K562 (cell line): ENCODE measurements at regions not wholly inside any gene's neighbourhood (a gene's known extent, or its start where the extent isn't known, plus 50 kb on each side); places are given as distances from the start of the nearest gene placed in this dataset.

Experiments
- ATAC-seq: fragments of 200-7000 bp; cut with Tn5 transposase; 3 replicates; pipeline ENCODE4 v1.9.1; 2020; ENCODE audit warnings: moderate library complexity
- BruUV-seq: library from RNA; stranded (reverse); fragments of 400-500 nt; replicated peaks from 2 replicates; lab custom pipeline; 2021; lab: Mats Ljungman, UMichigan
- CTCF ChIA-PET: fragments of 300-600 bp; formaldehyde crosslinking; extraction: SDS; loops from one replicate; lab custom pipeline; 2021; ENCODE audit warnings: low intra/inter-chr PET ratio; lab: Yijun Ruan, JAX
- POLR2A ChIA-PET: fragments of 300-600, 350-650 bp; sonication (Branson Sonifier 250); formaldehyde crosslinking; extraction: SDS; loops from one replicate; lab custom pipeline; 2021; ENCODE audit warnings: antibody characterized with exemption, inconsistent platforms; lab: Yijun Ruan, JAX
- DNase-seq, 4 experiments: peaks; one replicate each; pipeline versions ENCODE4 v3.0.0 to v3.0.0-alpha.2; 2011 to 2018; ENCODE audit warnings: low spot score in 3 of 4, mixed read lengths in 3 of 4; ENCODE audit errors: extremely low read depth in 1 of 4
- FAIRE-seq: peaks from 2 replicates; lab custom pipeline; 2011; peaks lifted over from hg19 to GRCh38; lab: Jason Lieb, UNC
- H2AFZ ChIP-seq: 2 replicates; pipeline ENCODE4 v1.6.0; 2011; ENCODE audit warnings: low read depth, low read length, control low read depth, inconsistent platforms
- H3K27ac ChIP-seq: fragments of 200-600 bp; 3 replicates; pipeline ENCODE4 v1.8.0; 2011; ENCODE audit warnings: low read depth, mild to moderate bottlenecking, control low read depth, inconsistent platforms, low read length, moderate library complexity, mixed read lengths; ENCODE audit errors: extremely low read depth
- H3K27me3 ChIP-seq, 2 experiments: fragments of 300-600 bp in 1 of 2; 2 replicates in 1 of 2; 3 replicates in 1 of 2; pipeline versions ENCODE4 v1.6.0 to v1.8.0; 2011; ENCODE audit warnings: inconsistent platforms in 2 of 2, low read length in 2 of 2, mild to moderate bottlenecking in 1 of 2, mixed read lengths in 1 of 2, moderate library complexity in 1 of 2; ENCODE audit not compliant: control insufficient read depth in 2 of 2, insufficient read depth in 2 of 2
- H3K36me3 ChIP-seq: fragments of 300-600 bp; 3 replicates; pipeline ENCODE4 v1.8.0; 2011; ENCODE audit warnings: mild to moderate bottlenecking, low read length, inconsistent platforms; ENCODE audit not compliant: control insufficient read depth, insufficient read depth
- H3K4me1 ChIP-seq, 2 experiments: fragments of 200-600 bp in 1 of 2; replicated peaks in 1 of 2; 2 replicates in 1 of 2; 3 replicates in 1 of 2; pipeline versions ENCODE4 v1.5.1 to v1.8.0; 2011; ENCODE audit warnings: inconsistent platforms in 2 of 2, low read length in 2 of 2, mild to moderate bottlenecking in 1 of 2, mixed read lengths in 1 of 2, moderate library complexity in 1 of 2; ENCODE audit not compliant: control insufficient read depth in 2 of 2, insufficient read depth in 2 of 2
- H3K4me2 ChIP-seq: 2 replicates; pipeline ENCODE4 v1.6.1; 2011; ENCODE audit warnings: low read length, control low read depth, inconsistent platforms, mixed read lengths; ENCODE audit not compliant: insufficient read depth
- H3K4me3 ChIP-seq: fragments of 200-600 bp; sonication (generic), shearing (Covaris generic); 2 replicates; pipeline ENCODE4 v1.5.1; 2016; ENCODE audit warnings: control low read depth, inconsistent platforms
- H3K79me2 ChIP-seq: fragments of 200-600 bp; 3 replicates; pipeline ENCODE4 v1.8.0; 2011; ENCODE audit warnings: low read length, inconsistent platforms; ENCODE audit not compliant: control insufficient read depth, insufficient read depth
- H3K9ac ChIP-seq, 2 experiments: 2 replicates each; pipeline versions ENCODE4 v1.6.0 to v1.6.1; 2011; ENCODE audit warnings: low read depth in 2 of 2, low read length in 2 of 2, control low read depth in 1 of 2, inconsistent platforms in 1 of 2, mild to moderate bottlenecking in 1 of 2, mixed read lengths in 1 of 2; ENCODE audit not compliant: insufficient read depth in 1 of 2
- H3K9me1 ChIP-seq: one replicate; pipeline ENCODE4 v1.6.0; 2011; ENCODE audit warnings: inconsistent platforms, mild to moderate bottlenecking, low read length, moderate library complexity; ENCODE audit not compliant: control insufficient read depth, insufficient read depth
- H3K9me3 ChIP-seq: replicated peaks from 2 replicates; pipeline ENCODE4 v1.5.1; 2011; ENCODE audit warnings: low read depth, low read length, inconsistent platforms; ENCODE audit not compliant: control insufficient read depth, insufficient read depth
- H4K20me1 ChIP-seq: replicated peaks from 2 replicates; pipeline ENCODE4 v1.6.1; 2011; ENCODE audit warnings: low read length, inconsistent platforms, mixed read lengths; ENCODE audit not compliant: control insufficient read depth, insufficient read depth
- AFF4 ChIP-seq: sonication (generic); formaldehyde crosslinking; IDR thresholded peaks from 2 replicates; pipeline ENCODE4 v1.8.0; 2023; ENCODE audit warnings: mild to moderate bottlenecking, missing genetic modification reagents
- BCOR ChIP-seq: fragments of 450-650 bp; IDR thresholded peaks from 2 replicates; pipeline ENCODE4 v1.6.1; 2016
- DMBX1 ChIP-seq: fragments of 250-450 bp; sonication (Bioruptor Pico); IDR thresholded peaks from 2 replicates; pipeline ENCODE4 v1.8.0; 2022; ENCODE audit warnings: inconsistent platforms, mild to moderate bottlenecking, moderate library complexity, borderline replicate concordance
- E2F5 ChIP-seq: sonication (generic); formaldehyde crosslinking; IDR thresholded peaks from 2 replicates; pipeline ENCODE4 v1.8.0; 2022; ENCODE audit warnings: mild to moderate bottlenecking, missing genetic modification reagents
- GABPA ChIP-seq: fragments of 200-800 bp; sonication (Bioruptor generic); conservative IDR thresholded peaks from 2 replicates; pipeline ENCODE4 v1.6.1; 2016; ENCODE audit warnings: low read depth, missing genetic modification characterization, missing compliant biosample characterization
- SIN3A ChIP-seq, 2 experiments: fragments of 150-350 bp in 1 of 2; IDR thresholded peaks; 2 replicates each; pipeline ENCODE4 v1.6.1; 2011 to 2016; ENCODE audit warnings: borderline replicate concordance in 2 of 2, low read depth in 2 of 2, low read length in 2 of 2, mild to moderate bottlenecking in 2 of 2, moderate library complexity in 2 of 2; ENCODE audit not compliant: control insufficient read depth in 1 of 2
- SRSF7 ChIP-seq: fragments of 200-400 bp; formaldehyde crosslinking; optimal IDR thresholded peaks from 2 replicates; pipeline ENCODE3; 2017; ENCODE audit warnings: mild to moderate bottlenecking, low read depth, low read length
- TBL1XR1 ChIP-seq, 2 experiments: IDR thresholded peaks; 2 replicates each; pipeline ENCODE4 v1.6.1; 2012; ENCODE audit warnings: improper control_type of control experiment in 2 of 2, low read length in 2 of 2, mild to moderate bottlenecking in 1 of 2
- ZKSCAN1 ChIP-seq: fragments of 150-350 bp; IDR thresholded peaks from 2 replicates; pipeline ENCODE4 v1.6.1; 2016; ENCODE audit warnings: low read depth, low read length
- ZNF253 ChIP-seq: fragments of 250-450 bp; sonication (Bioruptor Pico); conservative IDR thresholded peaks from 2 replicates; pipeline ENCODE4 v1.6.1; 2021; ENCODE audit warnings: mild to moderate bottlenecking
- ZNF282 ChIP-seq: sonication (generic); formaldehyde crosslinking; IDR thresholded peaks from 2 replicates; pipeline ENCODE4 v1.8.1; 2023; ENCODE audit warnings: missing genetic modification reagents
- in situ Hi-C: fragments of 300-500 bp; cut with MboI; formaldehyde crosslinking; loops from 4 replicates; pipeline ENCODE4 v1.15.0; 2018; ENCODE audit warnings: inconsistent platforms, mixed read lengths
- intact Hi-C: fragments of 100-400 bp; cut with micrococcal nuclease; formaldehyde crosslinking; loops from 2 replicates; pipeline ENCODE4 v1.14.2; 2022
- TF ChIP-seq, protein P1 (sequence below): fragments of 250-450 bp; sonication (Bioruptor Pico); IDR thresholded peaks from 2 replicates; pipeline ENCODE4 v1.4.0; 2020
- TF ChIP-seq, protein P2 (sequence below): fragments of 450-650 bp; IDR thresholded peaks from 2 replicates; pipeline ENCODE4 v1.6.1; 2016
- TF ChIP-seq, protein P3 (sequence below): fragments of 450-650 bp; IDR thresholded peaks from 2 replicates; pipeline ENCODE4 v1.6.1; 2016; ENCODE audit warnings: mild to moderate bottlenecking

DNA sequence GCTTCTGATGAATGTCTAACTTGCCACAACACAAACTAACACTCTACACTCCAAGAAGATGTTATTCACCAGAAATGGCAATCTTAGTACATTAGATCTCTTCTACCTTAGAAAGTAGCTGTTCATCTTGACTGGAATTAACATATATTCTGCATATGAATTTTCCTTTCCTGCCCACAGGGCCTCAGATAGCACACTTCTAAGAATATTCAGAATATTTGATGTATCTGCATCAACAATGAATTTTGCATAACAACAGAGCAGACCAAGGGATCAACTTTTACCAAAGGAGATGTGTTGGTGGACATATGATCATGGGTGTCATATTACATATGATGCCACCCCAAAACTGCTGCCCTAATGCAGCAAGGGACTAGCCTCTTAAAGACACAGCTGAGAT lies 960.8 kb upstream of the GHITM start:
- no peak for FAIRE-seq
- ChIA-PET POLR2A (interaction anchor here (1.0 kb wide), 1 partner anchor 13 kb away, joined by 3 read pairs; no protein-coding TSS in a partner anchor), CTCF (no interaction called here)
- no TSS peak for BruUV-seq
- Histone ChIP-seq H3K9me1 (no peaks in the 10 kb centered on the region), H3K9me3 (no peaks in the 10 kb centered on the region), H2AFZ (no peak overlapping the region), H3K27ac (no peak overlapping the region), H3K27me3 (no peaks in the 10 kb centered on the region), H3K36me3 (no peaks in the 10 kb centered on the region), H3K9ac (no peak overlapping the region), H4K20me1 (no peaks in the 10 kb centered on the region), H3K4me3 (no peak overlapping the region), H3K4me2 (no peak overlapping the region), H3K79me2 (no peaks in the 10 kb centered on the region), H3K4me1 (no peaks in the 10 kb centered on the region)
- DNase-seq = no peak
- in situ Hi-C loops (no loop called here), intact Hi-C loops (no loop called here)
- no peak for ATAC-seq
- TF ChIP-seq SRSF7 (no peak), ZNF253 (CRISPR knock-in tag) (no peak), DMBX1 (no peak), GABPA (tag) (no peak), AFF4 (CRISPR knock-in tag) (no peak), BCOR (no peak), TBL1XR1 (IDR thresholded peaks at IDR 0.05; ENCODE audit: low read length in 2 of 2) (no peak), E2F5 (no peak), ZNF282 (CRISPR knock-in tag) (no peak), ZKSCAN1 (no peak), SIN3A (IDR thresholded peaks at IDR 0.05; ENCODE audit: borderline replicate concordance in 2 of 2, control insufficient read depth in 1 of 2, low read depth in 2 of 2, low read length in 2 of 2) (no peak)
- TF ChIP-seq, protein P1, sequence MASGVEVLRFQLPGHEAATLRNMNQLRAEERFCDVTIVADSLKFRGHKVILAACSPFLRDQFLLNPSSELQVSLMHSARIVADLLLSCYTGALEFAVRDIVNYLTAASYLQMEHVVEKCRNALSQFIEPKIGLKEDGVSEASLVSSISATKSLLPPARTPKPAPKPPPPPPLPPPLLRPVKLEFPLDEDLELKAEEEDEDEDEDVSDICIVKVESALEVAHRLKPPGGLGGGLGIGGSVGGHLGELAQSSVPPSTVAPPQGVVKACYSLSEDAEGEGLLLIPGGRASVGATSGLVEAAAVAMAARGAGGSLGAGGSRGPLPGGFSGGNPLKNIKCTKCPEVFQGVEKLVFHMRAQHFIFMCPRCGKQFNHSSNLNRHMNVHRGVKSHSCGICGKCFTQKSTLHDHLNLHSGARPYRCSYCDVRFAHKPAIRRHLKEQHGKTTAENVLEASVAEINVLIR (CRISPR knock-in tag) = no peak
- TF ChIP-seq, protein P2, sequence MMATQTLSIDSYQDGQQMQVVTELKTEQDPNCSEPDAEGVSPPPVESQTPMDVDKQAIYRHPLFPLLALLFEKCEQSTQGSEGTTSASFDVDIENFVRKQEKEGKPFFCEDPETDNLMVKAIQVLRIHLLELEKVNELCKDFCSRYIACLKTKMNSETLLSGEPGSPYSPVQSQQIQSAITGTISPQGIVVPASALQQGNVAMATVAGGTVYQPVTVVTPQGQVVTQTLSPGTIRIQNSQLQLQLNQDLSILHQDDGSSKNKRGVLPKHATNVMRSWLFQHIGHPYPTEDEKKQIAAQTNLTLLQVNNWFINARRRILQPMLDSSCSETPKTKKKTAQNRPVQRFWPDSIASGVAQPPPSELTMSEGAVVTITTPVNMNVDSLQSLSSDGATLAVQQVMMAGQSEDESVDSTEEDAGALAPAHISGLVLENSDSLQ = no peak
- TF ChIP-seq, protein P3, sequence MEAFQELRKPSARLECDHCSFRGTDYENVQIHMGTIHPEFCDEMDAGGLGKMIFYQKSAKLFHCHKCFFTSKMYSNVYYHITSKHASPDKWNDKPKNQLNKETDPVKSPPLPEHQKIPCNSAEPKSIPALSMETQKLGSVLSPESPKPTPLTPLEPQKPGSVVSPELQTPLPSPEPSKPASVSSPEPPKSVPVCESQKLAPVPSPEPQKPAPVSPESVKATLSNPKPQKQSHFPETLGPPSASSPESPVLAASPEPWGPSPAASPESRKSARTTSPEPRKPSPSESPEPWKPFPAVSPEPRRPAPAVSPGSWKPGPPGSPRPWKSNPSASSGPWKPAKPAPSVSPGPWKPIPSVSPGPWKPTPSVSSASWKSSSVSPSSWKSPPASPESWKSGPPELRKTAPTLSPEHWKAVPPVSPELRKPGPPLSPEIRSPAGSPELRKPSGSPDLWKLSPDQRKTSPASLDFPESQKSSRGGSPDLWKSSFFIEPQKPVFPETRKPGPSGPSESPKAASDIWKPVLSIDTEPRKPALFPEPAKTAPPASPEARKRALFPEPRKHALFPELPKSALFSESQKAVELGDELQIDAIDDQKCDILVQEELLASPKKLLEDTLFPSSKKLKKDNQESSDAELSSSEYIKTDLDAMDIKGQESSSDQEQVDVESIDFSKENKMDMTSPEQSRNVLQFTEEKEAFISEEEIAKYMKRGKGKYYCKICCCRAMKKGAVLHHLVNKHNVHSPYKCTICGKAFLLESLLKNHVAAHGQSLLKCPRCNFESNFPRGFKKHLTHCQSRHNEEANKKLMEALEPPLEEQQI = no peak
